ENCODE measurements at regions not wholly inside any gene's neighbourhood (a gene's known extent, or its start where the extent isn't known, plus 50 kb on each side); places are given as distances from the start of the nearest gene placed in this dataset.

DNA sequence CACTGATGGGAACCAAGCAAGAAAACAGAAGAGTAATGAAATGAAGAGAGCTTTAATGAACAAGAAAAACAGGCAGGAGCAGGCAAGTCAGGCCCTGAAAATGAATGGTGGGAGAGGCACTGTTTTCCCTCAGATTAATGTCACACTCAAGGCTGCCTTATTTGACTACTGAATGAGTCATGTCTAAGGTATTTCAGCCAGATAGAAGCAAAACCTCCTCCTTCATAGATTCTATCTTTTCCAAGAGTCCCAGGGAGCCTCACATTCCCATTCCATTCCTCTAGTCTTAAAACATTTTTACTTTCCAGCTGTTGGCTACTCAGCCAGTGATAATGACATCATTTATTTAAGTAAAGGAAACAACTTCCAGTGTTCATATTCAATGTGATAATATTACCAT lies 228.4 kb upstream of the NRIP1 start (continued):
- TF ChIP-seq, protein P1, sequence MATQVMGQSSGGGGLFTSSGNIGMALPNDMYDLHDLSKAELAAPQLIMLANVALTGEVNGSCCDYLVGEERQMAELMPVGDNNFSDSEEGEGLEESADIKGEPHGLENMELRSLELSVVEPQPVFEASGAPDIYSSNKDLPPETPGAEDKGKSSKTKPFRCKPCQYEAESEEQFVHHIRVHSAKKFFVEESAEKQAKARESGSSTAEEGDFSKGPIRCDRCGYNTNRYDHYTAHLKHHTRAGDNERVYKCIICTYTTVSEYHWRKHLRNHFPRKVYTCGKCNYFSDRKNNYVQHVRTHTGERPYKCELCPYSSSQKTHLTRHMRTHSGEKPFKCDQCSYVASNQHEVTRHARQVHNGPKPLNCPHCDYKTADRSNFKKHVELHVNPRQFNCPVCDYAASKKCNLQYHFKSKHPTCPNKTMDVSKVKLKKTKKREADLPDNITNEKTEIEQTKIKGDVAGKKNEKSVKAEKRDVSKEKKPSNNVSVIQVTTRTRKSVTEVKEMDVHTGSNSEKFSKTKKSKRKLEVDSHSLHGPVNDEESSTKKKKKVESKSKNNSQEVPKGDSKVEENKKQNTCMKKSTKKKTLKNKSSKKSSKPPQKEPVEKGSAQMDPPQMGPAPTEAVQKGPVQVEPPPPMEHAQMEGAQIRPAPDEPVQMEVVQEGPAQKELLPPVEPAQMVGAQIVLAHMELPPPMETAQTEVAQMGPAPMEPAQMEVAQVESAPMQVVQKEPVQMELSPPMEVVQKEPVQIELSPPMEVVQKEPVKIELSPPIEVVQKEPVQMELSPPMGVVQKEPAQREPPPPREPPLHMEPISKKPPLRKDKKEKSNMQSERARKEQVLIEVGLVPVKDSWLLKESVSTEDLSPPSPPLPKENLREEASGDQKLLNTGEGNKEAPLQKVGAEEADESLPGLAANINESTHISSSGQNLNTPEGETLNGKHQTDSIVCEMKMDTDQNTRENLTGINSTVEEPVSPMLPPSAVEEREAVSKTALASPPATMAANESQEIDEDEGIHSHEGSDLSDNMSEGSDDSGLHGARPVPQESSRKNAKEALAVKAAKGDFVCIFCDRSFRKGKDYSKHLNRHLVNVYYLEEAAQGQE (IDR thresholded peaks at IDR 0.05; ENCODE audit: unreplicated experiment): no peak
- TF ChIP-seq, protein P2, sequence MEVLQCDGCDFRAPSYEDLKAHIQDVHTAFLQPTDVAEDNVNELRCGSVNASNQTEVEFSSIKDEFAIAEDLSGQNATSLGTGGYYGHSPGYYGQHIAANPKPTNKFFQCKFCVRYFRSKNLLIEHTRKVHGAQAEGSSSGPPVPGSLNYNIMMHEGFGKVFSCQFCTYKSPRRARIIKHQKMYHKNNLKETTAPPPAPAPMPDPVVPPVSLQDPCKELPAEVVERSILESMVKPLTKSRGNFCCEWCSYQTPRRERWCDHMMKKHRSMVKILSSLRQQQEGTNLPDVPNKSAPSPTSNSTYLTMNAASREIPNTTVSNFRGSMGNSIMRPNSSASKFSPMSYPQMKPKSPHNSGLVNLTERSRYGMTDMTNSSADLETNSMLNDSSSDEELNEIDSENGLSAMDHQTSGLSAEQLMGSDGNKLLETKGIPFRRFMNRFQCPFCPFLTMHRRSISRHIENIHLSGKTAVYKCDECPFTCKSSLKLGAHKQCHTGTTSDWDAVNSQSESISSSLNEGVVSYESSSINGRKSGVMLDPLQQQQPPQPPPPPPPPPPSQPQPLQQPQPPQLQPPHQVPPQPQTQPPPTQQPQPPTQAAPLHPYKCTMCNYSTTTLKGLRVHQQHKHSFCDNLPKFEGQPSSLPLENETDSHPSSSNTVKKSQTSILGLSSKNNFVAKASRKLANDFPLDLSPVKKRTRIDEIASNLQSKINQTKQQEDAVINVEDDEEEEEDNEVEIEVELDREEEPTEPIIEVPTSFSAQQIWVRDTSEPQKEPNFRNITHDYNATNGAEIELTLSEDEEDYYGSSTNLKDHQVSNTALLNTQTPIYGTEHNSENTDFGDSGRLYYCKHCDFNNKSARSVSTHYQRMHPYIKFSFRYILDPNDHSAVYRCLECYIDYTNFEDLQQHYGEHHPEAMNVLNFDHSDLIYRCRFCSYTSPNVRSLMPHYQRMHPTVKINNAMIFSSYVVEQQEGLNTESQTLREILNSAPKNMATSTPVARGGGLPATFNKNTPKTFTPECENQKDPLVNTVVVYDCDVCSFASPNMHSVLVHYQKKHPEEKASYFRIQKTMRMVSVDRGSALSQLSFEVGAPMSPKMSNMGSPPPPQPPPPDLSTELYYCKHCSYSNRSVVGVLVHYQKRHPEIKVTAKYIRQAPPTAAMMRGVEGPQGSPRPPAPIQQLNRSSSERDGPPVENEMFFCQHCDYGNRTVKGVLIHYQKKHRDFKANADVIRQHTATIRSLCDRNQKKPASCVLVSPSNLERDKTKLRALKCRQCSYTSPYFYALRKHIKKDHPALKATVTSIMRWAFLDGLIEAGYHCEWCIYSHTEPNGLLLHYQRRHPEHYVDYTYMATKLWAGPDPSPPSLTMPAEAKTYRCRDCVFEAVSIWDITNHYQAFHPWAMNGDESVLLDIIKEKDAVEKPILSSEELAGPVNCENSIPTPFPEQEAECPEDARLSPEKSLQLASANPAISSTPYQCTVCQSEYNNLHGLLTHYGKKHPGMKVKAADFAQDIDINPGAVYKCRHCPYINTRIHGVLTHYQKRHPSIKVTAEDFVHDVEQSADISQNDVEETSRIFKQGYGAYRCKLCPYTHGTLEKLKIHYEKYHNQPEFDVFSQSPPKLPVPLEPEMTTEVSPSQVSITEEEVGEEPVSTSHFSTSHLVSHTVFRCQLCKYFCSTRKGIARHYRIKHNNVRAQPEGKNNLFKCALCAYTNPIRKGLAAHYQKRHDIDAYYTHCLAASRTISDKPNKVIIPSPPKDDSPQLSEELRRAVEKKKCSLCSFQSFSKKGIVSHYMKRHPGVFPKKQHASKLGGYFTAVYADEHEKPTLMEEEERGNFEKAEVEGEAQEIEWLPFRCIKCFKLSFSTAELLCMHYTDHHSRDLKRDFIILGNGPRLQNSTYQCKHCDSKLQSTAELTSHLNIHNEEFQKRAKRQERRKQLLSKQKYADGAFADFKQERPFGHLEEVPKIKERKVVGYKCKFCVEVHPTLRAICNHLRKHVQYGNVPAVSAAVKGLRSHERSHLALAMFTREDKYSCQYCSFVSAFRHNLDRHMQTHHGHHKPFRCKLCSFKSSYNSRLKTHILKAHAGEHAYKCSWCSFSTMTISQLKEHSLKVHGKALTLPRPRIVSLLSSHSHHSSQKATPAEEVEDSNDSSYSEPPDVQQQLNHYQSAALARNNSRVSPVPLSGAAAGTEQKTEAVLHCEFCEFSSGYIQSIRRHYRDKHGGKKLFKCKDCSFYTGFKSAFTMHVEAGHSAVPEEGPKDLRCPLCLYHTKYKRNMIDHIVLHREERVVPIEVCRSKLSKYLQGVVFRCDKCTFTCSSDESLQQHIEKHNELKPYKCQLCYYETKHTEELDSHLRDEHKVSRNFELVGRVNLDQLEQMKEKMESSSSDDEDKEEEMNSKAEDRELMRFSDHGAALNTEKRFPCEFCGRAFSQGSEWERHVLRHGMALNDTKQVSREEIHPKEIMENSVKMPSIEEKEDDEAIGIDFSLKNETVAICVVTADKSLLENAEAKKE (CRISPR knock-in tag; IDR thresholded peaks at IDR 0.05): no peak
- TF ChIP-seq EZH2 (IDR thresholded peaks at IDR 0.05; ENCODE audit: low read depth, unreplicated experiment): no peak
- no peak for TF ChIP-seq POLR2AphosphoS5 (IDR thresholded peaks at IDR 0.05; ENCODE audit: low read depth)
- TF ChIP-seq JUNB (IDR thresholded peaks at IDR 0.05; ENCODE audit: unreplicated experiment): no peak
- TF ChIP-seq, protein P3, sequence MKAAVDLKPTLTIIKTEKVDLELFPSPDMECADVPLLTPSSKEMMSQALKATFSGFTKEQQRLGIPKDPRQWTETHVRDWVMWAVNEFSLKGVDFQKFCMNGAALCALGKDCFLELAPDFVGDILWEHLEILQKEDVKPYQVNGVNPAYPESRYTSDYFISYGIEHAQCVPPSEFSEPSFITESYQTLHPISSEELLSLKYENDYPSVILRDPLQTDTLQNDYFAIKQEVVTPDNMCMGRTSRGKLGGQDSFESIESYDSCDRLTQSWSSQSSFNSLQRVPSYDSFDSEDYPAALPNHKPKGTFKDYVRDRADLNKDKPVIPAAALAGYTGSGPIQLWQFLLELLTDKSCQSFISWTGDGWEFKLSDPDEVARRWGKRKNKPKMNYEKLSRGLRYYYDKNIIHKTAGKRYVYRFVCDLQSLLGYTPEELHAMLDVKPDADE (IDR thresholded peaks at IDR 0.05): no peak
- TF ChIP-seq NANOG (IDR thresholded peaks at IDR 0.05; ENCODE audit: borderline replicate concordance): no peak

Measured in GM23338 (cell line).